ENCODE measurements at regions not wholly inside any gene's neighbourhood (a gene's known extent, or its start where the extent isn't known, plus 50 kb on each side); places are given as distances from the start of the nearest gene placed in this dataset.

- DNase-seq (ENCODE audit: low spot score): peak; percentile 15
These were observed 66.1 kb upstream of the KAT6B start for GRCh38 chr10:74760086-74760979.

GRCh38 chr10:74763934-74764591 is 62.3 kb upstream of the KAT6B start:
- DNase-seq (ENCODE audit: low spot score): no peak

- no peak for DNase-seq (ENCODE audit: low spot score)
These were observed 60.9 kb upstream of the KAT6B start for GRCh38 chr10:74765465-74765975.

GRCh38 chr10:74766501-74766900 is 59.9 kb upstream of the KAT6B start:
- no peak for DNase-seq (ENCODE audit: low spot score)

- DNase-seq (ENCODE audit: low spot score): no peak
These were observed 56.0 kb upstream of the KAT6B start for GRCh38 chr10:74770400-74770799.

- peak; percentile 11 for DNase-seq (ENCODE audit: low spot score)
These were observed 55.3 kb upstream of the KAT6B start for GRCh38 chr10:74771054-74771453.

GRCh38 chr10:74775099-74775498 is 51.3 kb upstream of the KAT6B start:
- no peak for DNase-seq (ENCODE audit: low spot score)
